ENCODE measurements at regions not wholly inside any gene's neighbourhood (a gene's known extent, or its start where the extent isn't known, plus 50 kb on each side); places are given as distances from the start of the nearest gene placed in this dataset.

- no peaks in the 10 kb centered on the region for H3K27me3 ChIP-seq
- DNase-seq (no peak), ATAC-seq (no peak)
- H3K27ac ChIP-seq = no peak overlapping the region
- TF ChIP-seq, protein P1, sequence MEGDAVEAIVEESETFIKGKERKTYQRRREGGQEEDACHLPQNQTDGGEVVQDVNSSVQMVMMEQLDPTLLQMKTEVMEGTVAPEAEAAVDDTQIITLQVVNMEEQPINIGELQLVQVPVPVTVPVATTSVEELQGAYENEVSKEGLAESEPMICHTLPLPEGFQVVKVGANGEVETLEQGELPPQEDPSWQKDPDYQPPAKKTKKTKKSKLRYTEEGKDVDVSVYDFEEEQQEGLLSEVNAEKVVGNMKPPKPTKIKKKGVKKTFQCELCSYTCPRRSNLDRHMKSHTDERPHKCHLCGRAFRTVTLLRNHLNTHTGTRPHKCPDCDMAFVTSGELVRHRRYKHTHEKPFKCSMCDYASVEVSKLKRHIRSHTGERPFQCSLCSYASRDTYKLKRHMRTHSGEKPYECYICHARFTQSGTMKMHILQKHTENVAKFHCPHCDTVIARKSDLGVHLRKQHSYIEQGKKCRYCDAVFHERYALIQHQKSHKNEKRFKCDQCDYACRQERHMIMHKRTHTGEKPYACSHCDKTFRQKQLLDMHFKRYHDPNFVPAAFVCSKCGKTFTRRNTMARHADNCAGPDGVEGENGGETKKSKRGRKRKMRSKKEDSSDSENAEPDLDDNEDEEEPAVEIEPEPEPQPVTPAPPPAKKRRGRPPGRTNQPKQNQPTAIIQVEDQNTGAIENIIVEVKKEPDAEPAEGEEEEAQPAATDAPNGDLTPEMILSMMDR (IDR thresholded peaks at IDR 0.05) = no peak
- H3K4me3 ChIP-seq = no peak overlapping the region
- intact Hi-C loops (cut with DNase I) = no loop called here
- H3K4me1 ChIP-seq = peaks cover 0 to 5% of the 10 kb centered on the region in 2 donors
- no peaks in the 10 kb centered on the region for H3K36me3 ChIP-seq
- H3K9me3 ChIP-seq = no peaks in the 10 kb centered on the region
These were observed 98.6 kb downstream of the NOL4 start for GRCh38 chr18:34126121-34126520.

- no peaks in the 10 kb centered on the region for H3K27me3 ChIP-seq
- H3K9me3 ChIP-seq = no peaks in the 10 kb centered on the region
- ATAC-seq (peak; percentile 73), DNase-seq (peak in 2 of 4 donors; percentile 27 to 44)
- H3K4me3 ChIP-seq = no peak overlapping the region
- TF ChIP-seq, protein P1 (IDR thresholded peaks at IDR 0.05) = peak; percentile 63 to 73
- H3K27ac ChIP-seq = no peak overlapping the region
- peaks cover 0 to 5% of the 10 kb centered on the region in 2 donors for H3K4me1 ChIP-seq
- H3K36me3 ChIP-seq = no peaks in the 10 kb centered on the region
- intact Hi-C loops (cut with DNase I) = no loop called here
These were observed 101.9 kb downstream of the NOL4 start for GRCh38 chr18:34122724-34123334.

GRCh38 chr18:34121200-34121721, 103.5 kb downstream of the NOL4 start:
- Histone ChIP-seq H3K36me3 (no peaks in the 10 kb centered on the region), H3K4me1 (peaks cover 0 to 5% of the 10 kb centered on the region in 2 donors), H3K27me3 (no peaks in the 10 kb centered on the region), H3K4me3 (no peak overlapping the region), H3K9me3 (no peaks in the 10 kb centered on the region), H3K27ac (peak overlapping the region; percentile 1 to 14)
- ATAC-seq (peak; percentile 90), DNase-seq (peak in 2 of 4 donors; percentile 22 to 72)
- TF ChIP-seq, protein P1 (IDR thresholded peaks at IDR 0.05) = no peak
- intact Hi-C loops (cut with DNase I) = no loop called here

- no peak for DNase-seq
- Histone ChIP-seq H3K27me3 (no peaks in the 10 kb centered on the region), H3K27ac (no peak overlapping the region), H3K4me3 (no peak overlapping the region), H3K36me3 (no peaks in the 10 kb centered on the region), H3K9me3 (no peaks in the 10 kb centered on the region), H3K4me1 (peaks cover 0 to 5% of the 10 kb centered on the region in 2 donors)
- intact Hi-C loops (cut with DNase I) = no loop called here
- no peak for ATAC-seq
- TF ChIP-seq, protein P1 (IDR thresholded peaks at IDR 0.05) = no peak
These were observed 104.4 kb downstream of the NOL4 start for GRCh38 chr18:34120294-34120693.

- ATAC-seq (peak; percentile 65), DNase-seq (peak in 1 of 4 donors; percentile 30)
- Histone ChIP-seq H3K4me1 (peaks cover 0 to 2% of the 10 kb centered on the region in 2 donors), H3K27ac (no peak overlapping the region), H3K27me3 (no peaks in the 10 kb centered on the region), H3K36me3 (no peaks in the 10 kb centered on the region), H3K9me3 (no peaks in the 10 kb centered on the region), H3K4me3 (no peak overlapping the region)
- TF ChIP-seq, protein P1 (IDR thresholded peaks at IDR 0.05) = no peak
- intact Hi-C loops (cut with DNase I) = no loop called here
These were observed 107.4 kb downstream of the NOL4 start for GRCh38 chr18:34117319-34117718.

Measured in left lung (tissue), 4 donors.